OCI-LY7 (cell line): ENCODE measurements at regions not wholly inside any gene's neighbourhood (a gene's known extent, or its start where the extent isn't known, plus 50 kb on each side); places are given as distances from the start of the nearest gene placed in this dataset.

Source experiments
- BruUV-seq: library from RNA; stranded (reverse); fragments of 400-500 nt; replicated peaks from 2 replicates; lab custom pipeline; 2021; lab: Mats Ljungman, UMichigan
- CTCF ChIA-PET: fragments of 300-600 bp; sonication (Branson Sonifier 250); formaldehyde crosslinking; loops from one replicate; lab custom pipeline; 2022; ENCODE audit warnings: antibody characterized with exemption; ENCODE audit not compliant: unreplicated experiment; lab: Charles Lee
- POLR2A ChIA-PET: fragments of 300-600 bp; sonication (Branson Sonifier 250); formaldehyde crosslinking; loops from one replicate; lab custom pipeline; 2022; ENCODE audit warnings: antibody characterized with exemption; lab: Charles Lee
- DNase-seq: peaks from one replicate; pipeline ENCODE4 v3.0.0-alpha.2; 2015; ENCODE audit warnings: low spot score
- H2AFZ ChIP-seq: fragments of 200-600 bp; sonication (generic), shearing (Covaris generic); 2 replicates; pipeline ENCODE4 v1.6.1; 2014; ENCODE audit warnings: mild to moderate bottlenecking, antibody characterized with exemption, low read length, moderate library complexity
- H3K27ac ChIP-seq: fragments of 200-600 bp; sonication (generic); 2 replicates; pipeline ENCODE4 v1.5.1; 2014; ENCODE audit warnings: mixed run types, low read depth, mild to moderate bottlenecking, moderate library complexity, low read length, inconsistent platforms; ENCODE audit not compliant: poor library complexity, severe bottlenecking
- H3K36me3 ChIP-seq: fragments of 200-600 bp; sonication (generic); 2 replicates; pipeline ENCODE4 v1.6.1; 2014; ENCODE audit warnings: mild to moderate bottlenecking, antibody characterized with exemption, low read length, moderate library complexity, mixed read lengths; ENCODE audit not compliant: insufficient read depth
- H3K4me1 ChIP-seq: fragments of 200-600 bp; sonication (generic); 2 replicates; pipeline ENCODE4 v1.5.1; 2014; ENCODE audit warnings: mild to moderate bottlenecking, low read length; ENCODE audit not compliant: insufficient read depth, poor library complexity, severe bottlenecking
- H3K4me2 ChIP-seq: fragments of 200-600 bp; sonication (generic); 2 replicates; pipeline ENCODE4 v1.6.1; 2014; ENCODE audit warnings: mild to moderate bottlenecking, low read length
- H3K4me3 ChIP-seq: fragments of 200-600 bp; sonication (generic); 2 replicates; pipeline ENCODE4 v1.5.1; 2014; ENCODE audit warnings: mild to moderate bottlenecking, low read depth, low read length; ENCODE audit not compliant: poor library complexity, severe bottlenecking
- H3K79me2 ChIP-seq: fragments of 200-600 bp; sonication (generic); 2 replicates; pipeline ENCODE4 v1.6.1; 2016; ENCODE audit warnings: low read depth, mild to moderate bottlenecking, low read length, moderate library complexity, mixed read lengths; ENCODE audit not compliant: insufficient read depth
- H3K9me2 ChIP-seq: fragments of 200-600 bp; sonication (generic); 2 replicates; pipeline ENCODE4 v1.6.1; 2016; ENCODE audit warnings: mild to moderate bottlenecking, low read length, mixed read lengths; ENCODE audit not compliant: insufficient read depth
- H3K9me3 ChIP-seq: fragments of 200-600 bp; sonication (generic); 2 replicates; pipeline ENCODE4 v1.6.1; 2014; ENCODE audit warnings: mild to moderate bottlenecking, mixed run types, low read length, mixed read lengths
- H4K20me1 ChIP-seq: fragments of 200-600 bp; sonication (generic); 2 replicates; pipeline ENCODE4 v1.6.1; 2014; ENCODE audit warnings: mild to moderate bottlenecking, antibody characterized with exemption, low read length, moderate library complexity, mixed read lengths; ENCODE audit not compliant: insufficient read depth
- CTCF ChIP-seq: fragments of 200-600 bp; sonication (generic); conservative IDR thresholded peaks from 2 replicates; pipeline ENCODE4 v1.5.1; 2014; ENCODE audit warnings: mild to moderate bottlenecking, antibody characterized with exemption, low read length, moderate library complexity, mixed read lengths
- EZH2phosphoT487 ChIP-seq: fragments of 200-600 bp; sonication (generic); IDR thresholded peaks from 2 replicates; pipeline ENCODE4 v1.6.1; 2018; ENCODE audit warnings: low read depth, borderline replicate concordance, mild to moderate bottlenecking, mixed run types, antibody characterized with exemption, low read length, moderate library complexity, mixed read lengths
- intact Hi-C: fragments of 100-400 bp; cut with micrococcal nuclease; formaldehyde crosslinking; loops from one replicate; pipeline ENCODE4 v1.10.0; 2022; ENCODE audit not compliant: unreplicated experiment

- ChIA-PET POLR2A (no interaction called here), CTCF (no interaction called here)
- TF ChIP-seq CTCF (no peak), EZH2phosphoT487 (no peak)
- no peak overlapping the region for H3K27ac ChIP-seq
- H3K9me3 ChIP-seq: no peaks in the 10 kb centered on the region
- BruUV-seq: no TSS peak
- peak overlapping the region; percentile 27 for H3K4me2 ChIP-seq
- no peak overlapping the region for H3K4me3 ChIP-seq
- H3K36me3 ChIP-seq: no peaks in the 10 kb centered on the region
- H4K20me1 ChIP-seq: no peaks in the 10 kb centered on the region
- no peaks in the 10 kb centered on the region for H3K9me2 ChIP-seq
- peak overlapping the region; percentile 77 for H2AFZ ChIP-seq
- no peaks in the 10 kb centered on the region for H3K79me2 ChIP-seq
- DNase-seq: peak; percentile 55
- intact Hi-C loops: no loop called here
- H3K4me1 ChIP-seq: peaks cover 21% of the 10 kb centered on the region
Measured at GRCh38 chr18:4720518-4720917, 265.4 kb upstream of the DLGAP1 start.

- ChIA-PET POLR2A (no interaction called here), CTCF (no interaction called here)
- intact Hi-C loops: no loop called here
- H3K4me1 ChIP-seq: no peaks in the 10 kb centered on the region
- no peak overlapping the region for H3K27ac ChIP-seq
- H2AFZ ChIP-seq: no peak overlapping the region
- no peak for TF ChIP-seq CTCF
- no peak for TF ChIP-seq EZH2phosphoT487
- H3K9me2 ChIP-seq: no peaks in the 10 kb centered on the region
- H3K79me2 ChIP-seq: no peaks in the 10 kb centered on the region
- no peak overlapping the region for H3K4me3 ChIP-seq
- H3K4me2 ChIP-seq: no peak overlapping the region
- H4K20me1 ChIP-seq: no peaks in the 10 kb centered on the region
- BruUV-seq: no TSS peak
- H3K36me3 ChIP-seq: no peaks in the 10 kb centered on the region
- DNase-seq: no peak
- H3K9me3 ChIP-seq: no peaks in the 10 kb centered on the region
Measured at GRCh38 chr18:4705894-4706293, 250.8 kb upstream of the DLGAP1 start.

GRCh38 chr18:4704781-4705180 lies 249.7 kb upstream of the DLGAP1 start:
- ChIA-PET POLR2A (interaction anchor here (0.6 to 1.0 kb wide), 3 partner anchors 10 to 63 kb away, joined by 3 to 5 read pairs (median 3); no protein-coding TSS in a partner anchor), CTCF (no interaction called here)
- intact Hi-C loops: no loop called here
- no peaks in the 10 kb centered on the region for H3K4me1 ChIP-seq
- H3K9me3 ChIP-seq: no peaks in the 10 kb centered on the region
- TF ChIP-seq EZH2phosphoT487 (no peak), CTCF (no peak)
- no peaks in the 10 kb centered on the region for H3K36me3 ChIP-seq
- H3K4me3 ChIP-seq: no peak overlapping the region
- no peaks in the 10 kb centered on the region for H4K20me1 ChIP-seq
- no peaks in the 10 kb centered on the region for H3K79me2 ChIP-seq
- H3K4me2 ChIP-seq: no peak overlapping the region
- H3K27ac ChIP-seq: no peak overlapping the region
- no TSS peak for BruUV-seq
- peak overlapping the region; percentile 96; the same call in 1 of the 2 replicates for H2AFZ ChIP-seq
- DNase-seq: no peak
- H3K9me2 ChIP-seq: no peaks in the 10 kb centered on the region
